Hepatocyte (in vitro differentiated cells): ENCODE measurements at regions not wholly inside any gene's neighbourhood (a gene's known extent, or its start where the extent isn't known, plus 50 kb on each side); places are given as distances from the start of the nearest gene placed in this dataset.

Source experiments
- DNase-seq: peaks from one replicate; pipeline ENCODE4 v3.0.0-alpha.2; 2016; ENCODE audit warnings: low spot score
- H2AFZ ChIP-seq: fragments of 200-600 bp; sonication (generic); 2 replicates; pipeline ENCODE4 v1.6.0; 2016; ENCODE audit warnings: antibody characterized with exemption, mild to moderate bottlenecking
- H3K27ac ChIP-seq: fragments of 200-600 bp; sonication (generic); 2 replicates; pipeline ENCODE4 v1.5.1; 2016; ENCODE audit warnings: mild to moderate bottlenecking
- H3K27me3 ChIP-seq: fragments of 200-600 bp; sonication (generic); 2 replicates; pipeline ENCODE4 v1.6.1; 2016
- H3K36me3 ChIP-seq: fragments of 200-600 bp; sonication (generic); replicated peaks from 2 replicates; pipeline ENCODE4 v1.5.1; 2016; ENCODE audit warnings: low read depth; ENCODE audit not compliant: insufficient read depth
- H3K4me1 ChIP-seq: fragments of 200-600 bp; sonication (generic); 2 replicates; pipeline ENCODE4 v1.5.1; 2016; ENCODE audit warnings: mild to moderate bottlenecking, moderate library complexity; ENCODE audit not compliant: insufficient read depth
- H3K4me2 ChIP-seq: fragments of 200-600 bp; sonication (generic); 2 replicates; pipeline ENCODE4 v1.6.0; 2016
- H3K4me3 ChIP-seq: fragments of 200-600 bp; sonication (generic); 2 replicates; pipeline ENCODE4 v1.5.1; 2016; ENCODE audit warnings: mild to moderate bottlenecking
- H3K79me2 ChIP-seq: fragments of 200-600 bp; sonication (generic); 2 replicates; pipeline ENCODE4 v1.6.0; 2017; ENCODE audit warnings: mild to moderate bottlenecking
- H3K9me2 ChIP-seq: fragments of 200-600 bp; sonication (generic); replicated peaks from 2 replicates; pipeline ENCODE4 v1.6.0; 2017; ENCODE audit warnings: mild to moderate bottlenecking; ENCODE audit not compliant: insufficient read depth
- H3K9me3 ChIP-seq: fragments of 200-600 bp; sonication (generic); 2 replicates; pipeline ENCODE4 v1.5.1; 2016; ENCODE audit warnings: low read depth, mild to moderate bottlenecking
- H4K20me1 ChIP-seq: fragments of 200-600 bp; sonication (generic); 2 replicates; pipeline ENCODE4 v1.6.0; 2016; ENCODE audit warnings: mild to moderate bottlenecking; ENCODE audit not compliant: insufficient read depth, poor library complexity, severe bottlenecking
- EZH2 ChIP-seq: fragments of 200-600 bp; sonication (generic); IDR thresholded peaks from 2 replicates; pipeline ENCODE4 v1.6.1; 2016; ENCODE audit warnings: antibody characterized with exemption, mild to moderate bottlenecking, borderline replicate concordance
- EZH2phosphoT487 ChIP-seq: fragments of 200-600 bp; sonication (generic); IDR thresholded peaks from one replicate; pipeline ENCODE4 v1.6.1; 2018; ENCODE audit warnings: antibody characterized with exemption, mild to moderate bottlenecking, low read depth, moderate library complexity; ENCODE audit not compliant: unreplicated experiment, severe bottlenecking
- WGBS: methylation state at CpG from one replicate; pipeline ENCODE4 v1.1.6; 2016; ENCODE audit warnings: low lambda C conversion rate; ENCODE audit errors: missing lambda C conversion rate; 5-methylcytosine and 5-hydroxymethylcytosine counted together
- TF ChIP-seq, protein P1 (sequence below): fragments of 200-600 bp; sonication (generic); IDR thresholded peaks from 2 replicates; pipeline ENCODE4 v1.5.1; 2016; ENCODE audit warnings: antibody characterized with exemption, mild to moderate bottlenecking; ENCODE audit not compliant: poor library complexity

GRCh38 chr6:84862843-84863242, 98.4 kb upstream of the TBX18 start:
- no peaks in the 10 kb centered on the region for H3K9me2 ChIP-seq
- WGBS, result 67% methylated on average over 1 of the region's 1 CpG
- no peak for DNase-seq
- no peak overlapping the region for H3K27ac ChIP-seq
- H3K4me2 ChIP-seq, result no peak overlapping the region
- no peaks in the 10 kb centered on the region for H3K79me2 ChIP-seq
- no peaks in the 10 kb centered on the region for H3K4me1 ChIP-seq
- no peaks in the 10 kb centered on the region for H3K9me3 ChIP-seq
- no peak overlapping the region for H3K4me3 ChIP-seq
- TF ChIP-seq, protein P1, sequence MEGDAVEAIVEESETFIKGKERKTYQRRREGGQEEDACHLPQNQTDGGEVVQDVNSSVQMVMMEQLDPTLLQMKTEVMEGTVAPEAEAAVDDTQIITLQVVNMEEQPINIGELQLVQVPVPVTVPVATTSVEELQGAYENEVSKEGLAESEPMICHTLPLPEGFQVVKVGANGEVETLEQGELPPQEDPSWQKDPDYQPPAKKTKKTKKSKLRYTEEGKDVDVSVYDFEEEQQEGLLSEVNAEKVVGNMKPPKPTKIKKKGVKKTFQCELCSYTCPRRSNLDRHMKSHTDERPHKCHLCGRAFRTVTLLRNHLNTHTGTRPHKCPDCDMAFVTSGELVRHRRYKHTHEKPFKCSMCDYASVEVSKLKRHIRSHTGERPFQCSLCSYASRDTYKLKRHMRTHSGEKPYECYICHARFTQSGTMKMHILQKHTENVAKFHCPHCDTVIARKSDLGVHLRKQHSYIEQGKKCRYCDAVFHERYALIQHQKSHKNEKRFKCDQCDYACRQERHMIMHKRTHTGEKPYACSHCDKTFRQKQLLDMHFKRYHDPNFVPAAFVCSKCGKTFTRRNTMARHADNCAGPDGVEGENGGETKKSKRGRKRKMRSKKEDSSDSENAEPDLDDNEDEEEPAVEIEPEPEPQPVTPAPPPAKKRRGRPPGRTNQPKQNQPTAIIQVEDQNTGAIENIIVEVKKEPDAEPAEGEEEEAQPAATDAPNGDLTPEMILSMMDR, result no peak
- no peak for TF ChIP-seq EZH2phosphoT487
- no peak for TF ChIP-seq EZH2
- H3K36me3 ChIP-seq, result no peaks in the 10 kb centered on the region
- H2AFZ ChIP-seq, result no peak overlapping the region
- no peaks in the 10 kb centered on the region for H4K20me1 ChIP-seq
- H3K27me3 ChIP-seq, result no peaks in the 10 kb centered on the region

DNA sequence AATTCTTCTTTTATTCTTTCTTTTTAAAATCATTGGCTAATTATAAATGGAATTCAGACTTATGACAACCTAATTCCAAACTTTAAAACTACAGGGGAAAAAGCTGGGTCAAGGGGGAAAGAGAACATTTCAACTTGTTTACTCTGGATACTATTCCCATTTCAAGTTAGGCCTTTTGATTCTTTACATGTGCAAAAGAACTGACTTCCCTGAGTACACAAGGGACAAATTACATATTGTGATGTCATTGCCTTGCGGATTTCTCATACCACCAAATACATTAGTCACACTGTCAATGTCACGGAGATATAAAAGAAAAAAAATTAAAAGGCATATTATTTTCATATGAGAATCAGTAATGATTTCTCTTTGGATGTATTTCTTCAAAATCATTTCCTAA, 96.5 kb upstream of the TBX18 start:
- TF ChIP-seq, protein P1, result no peak
- TF ChIP-seq EZH2, result no peak
- no peak for TF ChIP-seq EZH2phosphoT487
- no peak overlapping the region for H2AFZ ChIP-seq
- 89% methylated on average over 2 of the region's 2 CpGs for WGBS
- H3K27me3 ChIP-seq, result no peaks in the 10 kb centered on the region
- no peaks in the 10 kb centered on the region for H3K79me2 ChIP-seq
- no peaks in the 10 kb centered on the region for H3K9me3 ChIP-seq
- no peak for DNase-seq
- no peak overlapping the region for H3K4me3 ChIP-seq
- H3K27ac ChIP-seq, result no peak overlapping the region
- no peaks in the 10 kb centered on the region for H3K9me2 ChIP-seq
- H3K36me3 ChIP-seq, result no peaks in the 10 kb centered on the region
- no peak overlapping the region for H3K4me2 ChIP-seq
- H3K4me1 ChIP-seq, result no peaks in the 10 kb centered on the region
- H4K20me1 ChIP-seq, result no peaks in the 10 kb centered on the region

DNA sequence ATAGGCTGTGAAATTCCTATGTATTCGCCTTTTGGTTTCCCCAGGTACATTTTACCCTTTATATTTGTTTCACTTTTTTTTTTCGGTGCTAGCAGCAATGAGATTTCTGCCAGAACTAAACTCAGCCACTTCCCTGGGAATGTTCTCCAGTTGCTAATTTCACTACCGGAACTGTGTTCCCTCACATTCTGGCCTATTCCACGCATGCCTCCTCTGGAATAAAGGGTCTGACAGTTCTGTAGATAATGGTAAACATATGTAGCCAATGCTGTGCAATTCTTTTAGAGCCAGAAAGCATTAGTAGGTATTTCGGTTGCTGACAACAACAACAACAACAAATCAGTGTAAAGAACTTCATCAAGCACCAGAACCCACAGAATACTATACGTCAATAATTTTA, 96.1 kb upstream of the TBX18 start:
- H2AFZ ChIP-seq, result no peak overlapping the region
- no peaks in the 10 kb centered on the region for H3K79me2 ChIP-seq
- no peak for DNase-seq
- H4K20me1 ChIP-seq, result no peaks in the 10 kb centered on the region
- H3K27ac ChIP-seq, result no peak overlapping the region
- H3K4me2 ChIP-seq, result no peak overlapping the region
- H3K4me1 ChIP-seq, result no peaks in the 10 kb centered on the region
- H3K9me3 ChIP-seq, result no peaks in the 10 kb centered on the region
- TF ChIP-seq EZH2phosphoT487, result no peak
- TF ChIP-seq EZH2, result no peak
- TF ChIP-seq, protein P1, result no peak
- H3K4me3 ChIP-seq, result no peak overlapping the region
- H3K9me2 ChIP-seq, result no peaks in the 10 kb centered on the region
- H3K27me3 ChIP-seq, result no peaks in the 10 kb centered on the region
- 81% methylated on average over 6 of the region's 6 CpGs for WGBS
- H3K36me3 ChIP-seq, result no peaks in the 10 kb centered on the region

- Histone ChIP-seq H3K36me3 (no peaks in the 10 kb centered on the region), H3K4me1 (no peaks in the 10 kb centered on the region), H3K4me3 (no peak overlapping the region), H3K9me3 (no peaks in the 10 kb centered on the region), H4K20me1 (no peaks in the 10 kb centered on the region), H2AFZ (no peak overlapping the region), H3K79me2 (no peaks in the 10 kb centered on the region), H3K9me2 (no peaks in the 10 kb centered on the region), H3K4me2 (no peak overlapping the region), H3K27ac (no peak overlapping the region), H3K27me3 (no peaks in the 10 kb centered on the region)
- DNase-seq, result no peak
- 55% methylated on average over 8 of the region's 8 CpGs for WGBS
- TF ChIP-seq EZH2 (no peak), EZH2phosphoT487 (no peak)
- TF ChIP-seq, protein P1, result no peak
Observed at GRCh38 chr6:84854811-84855400, 90.5 kb upstream of the TBX18 start.
